Stomach smooth muscle (tissue), 2 donors: ENCODE measurements at regions not wholly inside any gene's neighbourhood (a gene's known extent, or its start where the extent isn't known, plus 50 kb on each side); places are given as distances from the start of the nearest gene placed in this dataset.

Source experiments
- H3K27ac ChIP-seq: one replicate; pipeline ENCODE4 v1.7.0; 2013; ENCODE audit warnings: mild to moderate bottlenecking, low read length, inconsistent platforms
- H3K27me3 ChIP-seq, 2 donors: one replicate each; pipeline ENCODE4 v1.7.0; 2013; ENCODE audit warnings: low read length in 2 of 2; ENCODE audit not compliant: insufficient read depth in 2 of 2, control insufficient read depth in 1 of 2
- H3K36me3 ChIP-seq, 2 donors: one replicate each; pipeline ENCODE4 v1.7.0; 2013; ENCODE audit warnings: low read length in 2 of 2; ENCODE audit not compliant: control insufficient read depth in 2 of 2, insufficient read depth in 2 of 2
- H3K4me1 ChIP-seq: one replicate; pipeline ENCODE4 v1.7.0; 2013; ENCODE audit warnings: low read length; ENCODE audit not compliant: control insufficient read depth, insufficient read depth
- H3K4me3 ChIP-seq, 2 donors: one replicate each; pipeline ENCODE4 v1.7.0; 2013; ENCODE audit warnings: low read length in 2 of 2
- H3K9ac ChIP-seq, 2 donors: one replicate each; pipeline ENCODE4 v1.7.0; 2013; ENCODE audit warnings: low read length in 2 of 2, mild to moderate bottlenecking in 1 of 2
- H3K9me3 ChIP-seq, 2 donors: one replicate each; pipeline ENCODE4 v1.7.0; 2013; ENCODE audit warnings: low read length in 2 of 2; ENCODE audit not compliant: control insufficient read depth in 2 of 2
- donor health status: healthy.
- donor health status: Pancreatic carcinoma.

GRCh38 chr16:9457215-9457614 is 365.8 kb downstream of the HAPSTR1 start:
- H3K27me3 ChIP-seq: no peaks in the 10 kb centered on the region
- H3K4me3 ChIP-seq: no peak overlapping the region
- peaks cover 0 to 6% of the 10 kb centered on the region in 2 donors for H3K9me3 ChIP-seq
- no peak overlapping the region for H3K9ac ChIP-seq
- H3K4me1 ChIP-seq: peaks cover 5% of the 10 kb centered on the region
- H3K27ac ChIP-seq: no peak overlapping the region
- no peaks in the 10 kb centered on the region for H3K36me3 ChIP-seq

- Histone ChIP-seq H3K9ac (no peak overlapping the region), H3K27ac (no peak overlapping the region), H3K36me3 (no peaks in the 10 kb centered on the region), H3K4me1 (peaks cover 5% of the 10 kb centered on the region), H3K9me3 (peaks cover 0 to 6% of the 10 kb centered on the region in 2 donors), H3K27me3 (no peaks in the 10 kb centered on the region), H3K4me3 (no peak overlapping the region)
Observed at GRCh38 chr16:9458816-9459215, 367.4 kb downstream of the HAPSTR1 start.

DNA sequence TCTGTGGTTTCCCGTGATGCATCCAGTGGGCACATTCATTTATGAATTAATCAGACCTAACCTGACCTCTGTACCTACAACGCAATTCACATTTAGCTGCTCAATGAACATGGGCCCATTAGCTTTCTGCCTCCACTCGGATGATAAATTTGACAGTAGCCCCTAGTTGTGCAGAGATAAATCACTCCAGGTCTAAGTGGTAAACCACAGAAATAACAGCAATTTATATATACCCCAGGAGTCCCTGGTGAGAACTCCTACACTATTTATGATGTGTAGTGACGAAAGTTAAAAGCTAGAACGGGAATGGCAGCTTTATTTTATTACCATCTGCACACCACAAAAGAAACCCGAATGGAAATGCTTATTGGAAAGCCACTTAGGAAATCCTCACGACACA is 371.5 kb downstream of the HAPSTR1 start:
- Histone ChIP-seq H3K9ac (no peak overlapping the region), H3K36me3 (no peaks in the 10 kb centered on the region), H3K9me3 (no peaks in the 10 kb centered on the region), H3K4me1 (no peaks in the 10 kb centered on the region), H3K27me3 (no peaks in the 10 kb centered on the region), H3K4me3 (no peak overlapping the region), H3K27ac (no peak overlapping the region)

- no peak overlapping the region for H3K9ac ChIP-seq
- H3K9me3 ChIP-seq: no peaks in the 10 kb centered on the region
- no peaks in the 10 kb centered on the region for H3K27me3 ChIP-seq
- no peak overlapping the region for H3K27ac ChIP-seq
- no peaks in the 10 kb centered on the region for H3K4me1 ChIP-seq
- H3K4me3 ChIP-seq: no peak overlapping the region
- no peaks in the 10 kb centered on the region for H3K36me3 ChIP-seq
Observed at GRCh38 chr16:9463461-9463860, 372.0 kb downstream of the HAPSTR1 start.

DNA sequence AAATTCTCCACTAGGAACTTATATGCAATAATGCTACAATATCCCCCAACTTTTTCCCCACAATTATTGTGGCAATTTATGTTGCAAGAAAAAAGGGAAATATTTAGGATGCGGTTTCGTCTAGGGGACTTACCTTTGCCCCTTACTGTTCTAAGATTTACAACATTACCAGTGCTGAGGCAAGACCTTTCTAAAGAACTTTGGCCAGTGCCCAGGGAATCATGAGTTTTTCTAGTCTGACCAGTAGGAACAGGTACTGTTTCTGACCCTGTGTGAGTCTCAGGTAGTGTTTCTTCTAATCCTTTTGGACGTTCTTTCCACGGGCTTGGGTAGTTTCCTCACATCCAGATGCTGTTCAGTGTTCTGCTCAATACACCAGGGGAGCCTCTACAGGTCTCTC is 373.7 kb downstream of the HAPSTR1 start:
- no peak overlapping the region for H3K27ac ChIP-seq
- H3K4me1 ChIP-seq: no peaks in the 10 kb centered on the region

GRCh38 chr16:9469512-9469911 is 378.1 kb downstream of the HAPSTR1 start:
- H3K9ac ChIP-seq: no peak overlapping the region
- no peaks in the 10 kb centered on the region for H3K9me3 ChIP-seq
- no peaks in the 10 kb centered on the region for H3K4me1 ChIP-seq
- H3K36me3 ChIP-seq: no peaks in the 10 kb centered on the region
- H3K27me3 ChIP-seq: no peaks in the 10 kb centered on the region
- H3K27ac ChIP-seq: no peak overlapping the region
- H3K4me3 ChIP-seq: no peak overlapping the region

More for the DNA sequence above, 373.7 kb downstream of the HAPSTR1 start:
- H3K4me3 ChIP-seq: no peak overlapping the region
- H3K27me3 ChIP-seq: no peaks in the 10 kb centered on the region
- no peaks in the 10 kb centered on the region for H3K36me3 ChIP-seq
- H3K9me3 ChIP-seq: no peaks in the 10 kb centered on the region
- H3K9ac ChIP-seq: no peak overlapping the region

DNA sequence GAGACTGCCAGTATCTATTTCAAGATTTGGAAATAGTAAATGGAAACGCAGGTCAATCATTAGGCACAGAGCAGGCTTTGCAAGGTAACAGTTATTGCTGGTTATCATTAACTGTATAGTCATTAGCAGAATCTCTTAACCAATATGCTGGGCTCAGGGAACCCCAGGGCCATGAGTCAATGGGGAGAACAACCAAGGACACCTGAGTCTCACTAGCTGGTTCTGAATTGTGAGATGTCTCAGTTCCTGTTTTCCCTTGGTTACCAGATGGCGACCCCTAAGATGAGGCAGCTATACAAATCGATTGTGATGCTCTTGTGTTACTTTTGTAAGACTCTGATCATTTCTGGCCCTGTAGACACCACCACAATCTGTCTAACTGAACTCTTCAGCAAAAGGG is 385.3 kb downstream of the HAPSTR1 start:
- H3K27ac ChIP-seq: no peak overlapping the region
- no peak overlapping the region for H3K4me3 ChIP-seq
- H3K4me1 ChIP-seq: no peaks in the 10 kb centered on the region
- no peaks in the 10 kb centered on the region for H3K27me3 ChIP-seq
- no peaks in the 10 kb centered on the region for H3K36me3 ChIP-seq
- H3K9ac ChIP-seq: no peak overlapping the region
- H3K9me3 ChIP-seq: no peaks in the 10 kb centered on the region

DNA sequence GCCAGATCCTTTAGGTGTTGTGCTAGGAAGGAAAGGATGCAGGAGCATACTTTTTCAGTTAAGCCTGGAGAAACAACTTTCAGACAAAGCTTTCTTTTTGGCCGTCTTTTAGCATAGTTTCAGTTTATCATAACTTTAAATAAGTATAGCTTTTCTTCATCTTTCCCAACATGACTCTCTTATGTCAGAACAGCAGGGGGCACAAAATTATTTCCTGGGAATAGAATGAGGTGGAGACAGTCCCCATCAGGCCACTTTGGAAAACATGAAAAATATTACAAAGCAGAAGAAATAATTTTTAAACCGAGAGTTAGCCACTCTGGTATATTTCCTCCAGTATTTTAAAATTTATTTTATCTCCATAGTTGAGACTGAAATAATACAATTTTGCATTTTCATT is 387.6 kb downstream of the HAPSTR1 start:
- Histone ChIP-seq H3K27ac (no peak overlapping the region), H3K36me3 (no peaks in the 10 kb centered on the region), H3K9ac (no peak overlapping the region), H3K9me3 (no peaks in the 10 kb centered on the region), H3K4me1 (peaks cover 3% of the 10 kb centered on the region), H3K4me3 (no peak overlapping the region), H3K27me3 (no peaks in the 10 kb centered on the region)

DNA sequence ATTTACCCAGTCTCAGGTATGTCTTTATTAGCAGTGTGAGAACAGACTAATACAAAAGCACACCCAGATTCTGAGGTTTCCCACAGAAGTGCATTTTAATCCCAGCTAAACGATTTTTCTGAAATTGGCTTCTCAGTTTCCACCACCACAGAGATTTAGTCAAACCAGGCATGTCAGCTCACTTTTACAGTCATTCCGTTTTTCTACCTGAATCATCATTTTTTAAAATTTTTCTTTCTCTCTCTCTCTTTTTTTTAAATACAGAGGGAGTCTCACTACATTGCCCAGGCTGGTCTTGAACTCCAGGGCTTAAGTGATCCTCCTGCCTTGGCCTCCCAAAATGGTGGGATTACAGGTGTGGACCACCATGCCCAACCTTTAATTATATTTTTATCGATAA is 389.1 kb downstream of the HAPSTR1 start:
- H3K4me3 ChIP-seq: no peak overlapping the region
- H3K36me3 ChIP-seq: no peaks in the 10 kb centered on the region
- H3K27me3 ChIP-seq: no peaks in the 10 kb centered on the region
- no peaks in the 10 kb centered on the region for H3K9me3 ChIP-seq
- no peak overlapping the region for H3K27ac ChIP-seq
- H3K9ac ChIP-seq: no peak overlapping the region
- peaks cover 9% of the 10 kb centered on the region for H3K4me1 ChIP-seq

DNA sequence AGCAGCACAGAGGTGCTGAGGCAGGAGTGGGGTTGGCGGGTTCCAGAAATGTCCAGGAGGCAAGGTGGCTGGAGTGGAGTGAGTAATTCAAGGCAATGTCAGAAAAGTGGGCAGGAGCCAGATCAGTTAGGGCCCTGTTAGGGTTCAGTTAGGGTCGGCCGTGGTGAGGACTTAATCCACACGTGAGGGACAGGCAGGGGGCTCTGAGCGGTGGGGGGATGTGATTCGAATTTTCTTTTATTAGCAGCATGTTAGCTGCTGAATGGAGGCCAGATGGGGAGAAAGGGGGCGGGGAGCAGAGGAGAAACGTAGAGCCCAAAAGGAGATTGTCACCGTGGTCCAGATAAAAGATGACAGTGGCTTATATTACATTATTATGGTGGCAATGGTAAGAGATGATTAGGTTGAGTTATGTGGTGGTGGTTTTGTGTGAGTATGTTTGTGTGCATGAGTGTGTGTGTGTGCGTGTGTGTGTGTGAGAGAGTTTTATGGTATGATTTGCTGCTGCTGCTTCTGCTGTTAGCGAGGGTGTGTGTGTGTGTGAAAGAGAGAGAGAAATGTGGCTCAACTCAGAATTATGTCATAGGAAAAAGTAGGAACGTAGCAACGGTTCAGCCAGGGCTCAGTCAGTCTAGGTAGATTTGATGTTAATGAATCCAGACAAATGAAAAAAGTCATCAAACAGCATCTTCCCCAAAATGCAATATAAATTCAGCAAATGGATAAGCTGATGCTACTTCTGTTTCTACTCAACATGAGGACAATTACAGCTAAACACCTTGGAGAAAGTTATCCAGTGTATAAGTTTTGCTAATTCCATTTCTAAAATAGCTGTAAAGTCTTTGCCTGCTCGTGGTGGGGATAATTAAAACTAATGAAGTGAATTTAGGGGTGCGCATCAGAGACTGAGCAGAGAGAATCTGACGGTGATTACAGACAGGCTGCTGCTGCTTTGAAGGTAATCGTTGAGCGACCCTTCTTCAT is 390.6 kb downstream of the HAPSTR1 start:
- Histone ChIP-seq H3K36me3 (no peaks in the 10 kb centered on the region), H3K9ac (no peak overlapping the region), H3K27ac (no peak overlapping the region), H3K27me3 (no peaks in the 10 kb centered on the region), H3K4me1 (peaks cover 9% of the 10 kb centered on the region), H3K9me3 (no peaks in the 10 kb centered on the region), H3K4me3 (no peak overlapping the region)

DNA sequence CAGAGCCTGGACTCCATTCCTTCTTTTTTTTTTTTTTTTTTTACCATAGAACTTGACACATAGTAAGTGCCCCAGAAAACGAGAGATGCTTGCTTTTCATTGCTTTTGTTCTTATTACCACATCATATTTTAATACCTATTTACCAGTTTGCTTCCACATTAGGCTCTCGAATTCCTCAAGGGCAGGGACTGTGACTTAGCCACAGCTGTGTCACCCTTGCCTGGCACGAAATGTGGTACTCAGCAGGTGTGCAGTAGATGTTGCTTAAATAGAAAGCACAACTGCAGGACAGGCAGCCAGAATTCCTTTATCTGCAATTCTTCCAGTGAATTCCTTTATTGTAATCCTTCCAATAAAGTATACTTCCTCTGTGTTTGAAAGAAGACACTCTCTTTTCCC is 393.0 kb downstream of the HAPSTR1 start:
- H3K4me3 ChIP-seq: no peak overlapping the region
- no peaks in the 10 kb centered on the region for H3K9me3 ChIP-seq
- H3K27me3 ChIP-seq: no peaks in the 10 kb centered on the region
- H3K36me3 ChIP-seq: no peaks in the 10 kb centered on the region
- H3K9ac ChIP-seq: no peak overlapping the region
- peaks cover 9% of the 10 kb centered on the region for H3K4me1 ChIP-seq
- no peak overlapping the region for H3K27ac ChIP-seq
